ENCODE measurements at regions not wholly inside any gene's neighbourhood (a gene's known extent, or its start where the extent isn't known, plus 50 kb on each side); places are given as distances from the start of the nearest gene placed in this dataset.

DNA sequence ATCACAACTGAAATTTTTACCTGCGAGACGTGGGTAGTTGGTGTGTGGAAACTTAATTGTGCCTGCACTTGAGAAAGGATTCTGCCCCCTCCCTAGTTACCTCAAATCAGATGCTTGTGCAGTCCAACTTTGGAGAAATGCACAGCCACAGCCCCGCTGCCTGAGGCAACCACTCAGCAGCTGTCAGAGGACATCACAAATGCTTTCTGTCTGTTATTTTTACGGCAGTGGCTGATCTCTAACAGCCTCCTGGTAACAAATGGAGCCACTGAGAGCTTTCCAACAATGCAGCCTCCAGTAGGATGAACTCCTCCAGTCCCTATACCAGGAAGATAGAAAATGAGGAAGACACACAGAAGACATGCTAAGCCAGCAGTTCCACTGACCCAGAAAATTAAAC, 712.2 kb upstream of the GHITM start:
- no peak for TF ChIP-seq CTCF (IDR thresholded peaks at IDR 0.05; ENCODE audit: insufficient read depth, low read length, poor library complexity, severe bottlenecking)
- no peak for DNase-seq (ENCODE audit: extremely low read depth, insufficient read length)
- Histone ChIP-seq H3K36me3 (ENCODE audit: control insufficient read depth, insufficient read depth, low read length) (no peaks in the 10 kb centered on the region), H3K27me3 (replicated peaks; ENCODE audit: control insufficient read depth, insufficient read depth, low read length) (no peaks in the 10 kb centered on the region), H3K4me3 (replicated peaks; ENCODE audit: low read depth, low read length) (no peak overlapping the region)

GRCh38 chr10:83432261-83433045, 706.9 kb upstream of the GHITM start:
- Histone ChIP-seq H3K27me3 (replicated peaks; ENCODE audit: control insufficient read depth, insufficient read depth, low read length) (no peaks in the 10 kb centered on the region), H3K36me3 (ENCODE audit: control insufficient read depth, insufficient read depth, low read length) (no peaks in the 10 kb centered on the region), H3K4me3 (replicated peaks; ENCODE audit: low read depth, low read length) (no peak overlapping the region)
- DNase-seq (ENCODE audit: extremely low read depth, insufficient read length), result no peak
- no peak for TF ChIP-seq CTCF (IDR thresholded peaks at IDR 0.05; ENCODE audit: insufficient read depth, low read length, poor library complexity, severe bottlenecking)

GRCh38 chr10:83433705-83434104, 705.6 kb upstream of the GHITM start:
- DNase-seq (ENCODE audit: extremely low read depth, insufficient read length), result no peak
- no peak for TF ChIP-seq CTCF (IDR thresholded peaks at IDR 0.05; ENCODE audit: insufficient read depth, low read length, poor library complexity, severe bottlenecking)

GRCh38 chr10:83448013-83448412, 691.3 kb upstream of the GHITM start:
- Histone ChIP-seq H3K27me3 (replicated peaks; ENCODE audit: control insufficient read depth, insufficient read depth, low read length) (no peaks in the 10 kb centered on the region), H3K36me3 (ENCODE audit: control insufficient read depth, insufficient read depth, low read length) (no peaks in the 10 kb centered on the region), H3K4me3 (replicated peaks; ENCODE audit: low read depth, low read length) (no peak overlapping the region)
- no peak for TF ChIP-seq CTCF (IDR thresholded peaks at IDR 0.05; ENCODE audit: insufficient read depth, low read length, poor library complexity, severe bottlenecking)
- DNase-seq (ENCODE audit: extremely low read depth, insufficient read length), result no peak

More at GRCh38 chr10:83433705-83434104, 705.6 kb upstream of the GHITM start:
- Histone ChIP-seq H3K36me3 (ENCODE audit: control insufficient read depth, insufficient read depth, low read length) (no peaks in the 10 kb centered on the region), H3K4me3 (replicated peaks; ENCODE audit: low read depth, low read length) (no peak overlapping the region), H3K27me3 (replicated peaks; ENCODE audit: control insufficient read depth, insufficient read depth, low read length) (no peaks in the 10 kb centered on the region)

- Histone ChIP-seq H3K27me3 (replicated peaks; ENCODE audit: control insufficient read depth, insufficient read depth, low read length) (no peaks in the 10 kb centered on the region), H3K4me3 (replicated peaks; ENCODE audit: low read depth, low read length) (no peak overlapping the region), H3K36me3 (ENCODE audit: control insufficient read depth, insufficient read depth, low read length) (no peaks in the 10 kb centered on the region)
- DNase-seq (ENCODE audit: extremely low read depth, insufficient read length), result peak; percentile 3
- TF ChIP-seq CTCF (IDR thresholded peaks at IDR 0.05; ENCODE audit: insufficient read depth, low read length, poor library complexity, severe bottlenecking), result no peak
Measured at GRCh38 chr10:83458611-83459010, 680.7 kb upstream of the GHITM start.

All from GM06990 (cell line).